Endothelial cell of umbilical vein (primary cell): ENCODE measurements at regions not wholly inside any gene's neighbourhood (a gene's known extent, or its start where the extent isn't known, plus 50 kb on each side); places are given as distances from the start of the nearest gene placed in this dataset.

ENCODE experiments used
- BruUV-seq: library from RNA; stranded (reverse); fragments of 400-500 nt; replicated peaks from 2 replicates; lab custom pipeline; 2021; lab: Mats Ljungman, UMichigan
- CTCF ChIA-PET: fragments of 300-600, 350-600 bp; sonication (Branson Sonifier 250); formaldehyde crosslinking; loops from one replicate; lab custom pipeline; 2021; ENCODE audit warnings: antibody characterized with exemption, inconsistent platforms; lab: Charles Lee
- POLR2A ChIA-PET: fragments of 300-600, 350-600 bp; sonication (Branson Sonifier 250); formaldehyde crosslinking; loops from one replicate; lab custom pipeline; 2021; ENCODE audit warnings: antibody characterized with exemption, inconsistent platforms; lab: Charles Lee
- DNase-seq: peaks from one replicate; pipeline ENCODE4 v3.0.0-alpha.2; 2011; ENCODE audit warnings: low read depth, low spot score
- FAIRE-seq: peaks from 2 replicates; lab custom pipeline; 2011; peaks lifted over from hg19 to GRCh38; lab: Jason Lieb, UNC
- H2AFZ ChIP-seq: 2 replicates; pipeline ENCODE4 v1.6.0; 2012; ENCODE audit warnings: low read depth, low read length, control low read depth, inconsistent platforms
- H3K27ac ChIP-seq: 2 replicates; pipeline ENCODE4 v1.5.1; 2011; ENCODE audit warnings: low read depth, mild to moderate bottlenecking, control low read depth, low read length, moderate library complexity; ENCODE audit not compliant: insufficient read depth
- H3K27me3 ChIP-seq, 2 experiments: 2 replicates each; pipeline versions ENCODE4 v1.6.0 to v1.6.1; 2011; ENCODE audit warnings: low read length in 2 of 2, mixed read lengths in 1 of 2; ENCODE audit not compliant: control insufficient read depth in 2 of 2, insufficient read depth in 2 of 2
- H3K36me3 ChIP-seq, 2 experiments: 2 replicates in 1 of 2; 3 replicates in 1 of 2; pipeline ENCODE4 v1.5.1; 2011; ENCODE audit warnings: low read length in 2 of 2, mild to moderate bottlenecking in 1 of 2, moderate library complexity in 1 of 2; ENCODE audit not compliant: control insufficient read depth in 2 of 2, insufficient read depth in 2 of 2; ENCODE audit errors: extremely low read depth in 1 of 2
- H3K4me1 ChIP-seq: 3 replicates; pipeline ENCODE4 v1.5.1; 2011; ENCODE audit warnings: mild to moderate bottlenecking, low read length; ENCODE audit not compliant: control insufficient read depth, insufficient read depth; ENCODE audit errors: extremely low read depth
- H3K4me2 ChIP-seq: 2 replicates; pipeline ENCODE4 v1.6.1; 2011; ENCODE audit warnings: low read length, control low read depth, mixed read lengths; ENCODE audit not compliant: insufficient read depth
- H3K4me3 ChIP-seq, 3 experiments: fragments of 200-600 bp in 1 of 3; sonication (generic), shearing (Covaris generic) in 1 of 3; replicated peaks in 1 of 3; 2 replicates each; pipeline ENCODE4 v1.5.1; 2011 to 2016; ENCODE audit warnings: control low read depth in 3 of 3, low read length in 3 of 3, mild to moderate bottlenecking in 2 of 3, inconsistent platforms in 1 of 3, low read depth in 1 of 3, moderate library complexity in 1 of 3; ENCODE audit not compliant: insufficient read depth in 1 of 3
- H3K79me2 ChIP-seq: 2 replicates; pipeline ENCODE4 v1.6.0; 2012; ENCODE audit warnings: low read length, inconsistent platforms; ENCODE audit not compliant: control insufficient read depth, insufficient read depth
- H3K9ac ChIP-seq: replicated peaks from 2 replicates; pipeline ENCODE3; 2011; ENCODE audit warnings: low read length, control low read depth; ENCODE audit not compliant: insufficient read depth; ENCODE audit errors: extremely low read depth
- H3K9me1 ChIP-seq: replicated peaks from 3 replicates; pipeline ENCODE4 v1.6.0; 2011; ENCODE audit warnings: mild to moderate bottlenecking, low read length; ENCODE audit not compliant: control insufficient read depth, insufficient read depth; ENCODE audit errors: extremely low read depth
- H3K9me3 ChIP-seq: replicated peaks from 2 replicates; pipeline ENCODE4 v1.5.1; 2012; ENCODE audit warnings: low read length, inconsistent platforms; ENCODE audit not compliant: control insufficient read depth, insufficient read depth
- H4K20me1 ChIP-seq: replicated peaks from 2 replicates; pipeline ENCODE3; 2011; ENCODE audit warnings: mild to moderate bottlenecking, low read length; ENCODE audit not compliant: control insufficient read depth, insufficient read depth; ENCODE audit errors: extremely low read depth
- EZH2 ChIP-seq: IDR thresholded peaks from 2 replicates; pipeline ENCODE4 v1.6.1; 2012; ENCODE audit warnings: borderline replicate concordance, low read depth, mild to moderate bottlenecking, moderate library complexity, low read length, inconsistent platforms; ENCODE audit not compliant: severe bottlenecking
- FOS ChIP-seq: IDR thresholded peaks from 2 replicates; pipeline ENCODE4 v1.6.1; 2011; ENCODE audit warnings: mild to moderate bottlenecking, low read length, moderate library complexity, borderline replicate concordance; ENCODE audit not compliant: insufficient read depth
- GATA2 ChIP-seq: IDR thresholded peaks from 2 replicates; pipeline ENCODE4 v1.7.0; 2011; ENCODE audit warnings: low read depth, mild to moderate bottlenecking, moderate library complexity, mixed read lengths, low read length; ENCODE audit not compliant: insufficient read length, insufficient read depth
- JUN ChIP-seq: IDR thresholded peaks from 2 replicates; pipeline ENCODE4 v1.6.1; 2011; ENCODE audit warnings: borderline replicate concordance, low read depth; ENCODE audit not compliant: insufficient read length, insufficient read depth
- MYC ChIP-seq: IDR thresholded peaks from one replicate; pipeline ENCODE4 v1.6.1; 2011; ENCODE audit warnings: mild to moderate bottlenecking, low read depth, low read length
- POLR2A ChIP-seq: IDR thresholded peaks from 2 replicates; pipeline ENCODE4 v1.6.1; 2012; ENCODE audit warnings: low read depth, mild to moderate bottlenecking, control low read depth, low read length
- POLR2AphosphoS5 ChIP-seq: IDR thresholded peaks from 2 replicates; pipeline ENCODE4 v1.6.1; 2012; ENCODE audit warnings: low read depth, mild to moderate bottlenecking, control low read depth, low read length, moderate library complexity; ENCODE audit not compliant: insufficient read depth
- dilution Hi-C: fragments of 300-500 bp; cut with MboI; formaldehyde crosslinking; loops from one replicate; pipeline ENCODE4 v1.15.0; 2019; ENCODE audit warnings: low sequenced_read_pairs; ENCODE audit not compliant: extremely low pct_ligation_motif_present
- intact Hi-C: fragments of 100-400 bp; cut with micrococcal nuclease; formaldehyde crosslinking; loops from one replicate; pipeline ENCODE4 v1.10.0; 2022
- TF ChIP-seq, protein P1 (sequence below): IDR thresholded peaks from 2 replicates; pipeline ENCODE4 v1.6.1; 2011; ENCODE audit not compliant: insufficient read depth, insufficient read length
- TF ChIP-seq, protein P2 (sequence below), 2 donors: IDR thresholded peaks; 1 replicate in 1 of 2; 2 replicates in 1 of 2; pipeline ENCODE4 v1.5.1; 2011; ENCODE audit warnings: low read length in 2 of 2, mild to moderate bottlenecking in 2 of 2, moderate library complexity in 2 of 2, control low read depth in 1 of 2, inconsistent platforms in 1 of 2, low read depth in 1 of 2; ENCODE audit not compliant: insufficient read depth in 1 of 2; ENCODE audit errors: extremely low read depth in 1 of 2

DNA sequence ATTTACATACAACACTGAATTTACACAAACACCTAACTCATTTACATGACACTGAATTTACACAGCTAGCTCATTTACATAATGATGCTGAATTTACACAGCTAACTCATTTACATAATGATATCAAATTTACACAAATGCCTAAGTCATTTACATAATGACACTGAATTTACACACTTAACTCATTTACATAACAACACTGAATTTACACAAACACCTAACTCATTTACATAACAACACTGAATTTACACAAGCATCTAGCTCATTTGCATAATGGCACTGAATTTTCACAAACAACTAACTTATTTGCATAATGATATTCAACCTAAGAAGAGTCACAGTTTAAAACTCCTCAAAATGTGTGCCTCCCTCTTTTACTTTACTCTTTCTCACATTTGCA is 511.7 kb downstream of the GALR1 start:
- dilution Hi-C loops (no loop called here), intact Hi-C loops (no loop called here)
- FAIRE-seq = no peak
- Histone ChIP-seq H3K36me3 (no peaks in the 10 kb centered on the region), H3K27ac (no peak overlapping the region), H3K4me3 (no peak overlapping the region), H2AFZ (no peak overlapping the region), H3K9ac (no peak overlapping the region), H3K79me2 (no peaks in the 10 kb centered on the region), H3K9me1 (no peaks in the 10 kb centered on the region), H3K4me1 (no peaks in the 10 kb centered on the region), H3K9me3 (no peaks in the 10 kb centered on the region), H3K27me3 (no peaks in the 10 kb centered on the region), H3K4me2 (no peak overlapping the region), H4K20me1 (no peaks in the 10 kb centered on the region)
- ChIA-PET CTCF (no interaction called here), POLR2A (no interaction called here)
- TF ChIP-seq, protein P1, sequence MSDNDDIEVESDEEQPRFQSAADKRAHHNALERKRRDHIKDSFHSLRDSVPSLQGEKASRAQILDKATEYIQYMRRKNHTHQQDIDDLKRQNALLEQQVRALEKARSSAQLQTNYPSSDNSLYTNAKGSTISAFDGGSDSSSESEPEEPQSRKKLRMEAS = no peak
- TF ChIP-seq JUN (no peak), GATA2 (no peak), POLR2AphosphoS5 (no peak)
- no peak for DNase-seq
- BruUV-seq = no TSS peak

DNA sequence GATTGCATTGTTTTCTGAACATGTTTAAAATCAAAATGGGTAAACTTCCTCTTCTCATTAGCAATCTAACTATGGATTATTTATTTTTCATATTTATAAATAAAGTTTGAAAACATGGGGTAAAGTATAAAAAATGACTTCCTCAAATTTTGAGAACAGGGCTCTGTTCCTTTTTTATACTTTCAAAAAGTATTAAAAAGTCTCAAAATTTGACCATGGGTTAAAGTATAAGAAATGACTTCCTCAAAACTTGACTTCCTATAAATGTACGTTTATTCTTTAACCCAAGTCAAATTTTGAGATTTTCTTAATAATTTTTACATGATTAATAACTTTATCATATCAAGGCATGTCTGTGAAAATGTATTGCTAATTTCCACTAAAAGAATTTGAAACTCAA is 512.4 kb downstream of the GALR1 start:
- no peak for FAIRE-seq
- CTCF ChIA-PET = no interaction called here
- TF ChIP-seq GATA2 = no peak
- TF ChIP-seq, protein P2, sequence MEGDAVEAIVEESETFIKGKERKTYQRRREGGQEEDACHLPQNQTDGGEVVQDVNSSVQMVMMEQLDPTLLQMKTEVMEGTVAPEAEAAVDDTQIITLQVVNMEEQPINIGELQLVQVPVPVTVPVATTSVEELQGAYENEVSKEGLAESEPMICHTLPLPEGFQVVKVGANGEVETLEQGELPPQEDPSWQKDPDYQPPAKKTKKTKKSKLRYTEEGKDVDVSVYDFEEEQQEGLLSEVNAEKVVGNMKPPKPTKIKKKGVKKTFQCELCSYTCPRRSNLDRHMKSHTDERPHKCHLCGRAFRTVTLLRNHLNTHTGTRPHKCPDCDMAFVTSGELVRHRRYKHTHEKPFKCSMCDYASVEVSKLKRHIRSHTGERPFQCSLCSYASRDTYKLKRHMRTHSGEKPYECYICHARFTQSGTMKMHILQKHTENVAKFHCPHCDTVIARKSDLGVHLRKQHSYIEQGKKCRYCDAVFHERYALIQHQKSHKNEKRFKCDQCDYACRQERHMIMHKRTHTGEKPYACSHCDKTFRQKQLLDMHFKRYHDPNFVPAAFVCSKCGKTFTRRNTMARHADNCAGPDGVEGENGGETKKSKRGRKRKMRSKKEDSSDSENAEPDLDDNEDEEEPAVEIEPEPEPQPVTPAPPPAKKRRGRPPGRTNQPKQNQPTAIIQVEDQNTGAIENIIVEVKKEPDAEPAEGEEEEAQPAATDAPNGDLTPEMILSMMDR (IDR thresholded peaks at IDR 0.05; ENCODE audit: extremely low read depth in 1 of 2, insufficient read depth in 1 of 2, low read depth in 1 of 2, low read length in 2 of 2) = no peak
- TF ChIP-seq, protein P1 = no peak
- no peak for TF ChIP-seq EZH2
- no peak for TF ChIP-seq POLR2AphosphoS5
- no peak for TF ChIP-seq JUN
- no peak for TF ChIP-seq FOS
- no peak for TF ChIP-seq MYC
- TF ChIP-seq POLR2A = no peak
- dilution Hi-C loops (no loop called here), intact Hi-C loops (no loop called here)
- Histone ChIP-seq H3K79me2 (no peaks in the 10 kb centered on the region), H3K9ac (no peak overlapping the region), H3K4me3 (no peak overlapping the region), H3K27me3 (no peaks in the 10 kb centered on the region), H4K20me1 (no peaks in the 10 kb centered on the region), H3K36me3 (no peaks in the 10 kb centered on the region), H3K9me3 (no peaks in the 10 kb centered on the region), H3K9me1 (no peaks in the 10 kb centered on the region), H3K4me2 (no peak overlapping the region), H3K27ac (no peak overlapping the region), H2AFZ (no peak overlapping the region), H3K4me1 (no peaks in the 10 kb centered on the region)
- no TSS peak for BruUV-seq
- no peak for DNase-seq
- POLR2A ChIA-PET = no interaction called here
